IPS-15b (cell line): ENCODE measurements at regions not wholly inside any gene's neighbourhood (a gene's known extent, or its start where the extent isn't known, plus 50 kb on each side); places are given as distances from the start of the nearest gene placed in this dataset.
"Not testable (repeated sequence)": the region's sequence is repeated elsewhere in the genome, so short reads cannot be mapped to it uniquely, and the experiment has no call there.

Source experiments
- H3K27me3 ChIP-seq: one replicate; pipeline ENCODE4 v1.6.1; 2013; ENCODE audit warnings: low read length; ENCODE audit not compliant: control insufficient read depth, insufficient read depth
- H3K36me3 ChIP-seq: one replicate; pipeline ENCODE4 v1.6.1; 2013; ENCODE audit warnings: low read length; ENCODE audit not compliant: control insufficient read depth, insufficient read depth
- H3K4me1 ChIP-seq: one replicate; pipeline ENCODE4 v1.6.1; 2013; ENCODE audit warnings: mild to moderate bottlenecking, low read length; ENCODE audit not compliant: control insufficient read depth, insufficient read depth
- H3K4me3 ChIP-seq: one replicate; pipeline ENCODE4 v1.5.1; 2013; ENCODE audit warnings: low read depth, low read length
- H3K9ac ChIP-seq: one replicate; pipeline ENCODE4 v1.6.1; 2013; ENCODE audit warnings: low read depth, mild to moderate bottlenecking, low read length
- H3K9me3 ChIP-seq: one replicate; pipeline ENCODE4 v1.6.1; 2013; ENCODE audit warnings: mild to moderate bottlenecking, low read length; ENCODE audit not compliant: control insufficient read depth, insufficient read depth

- Histone ChIP-seq H3K36me3 (peaks cover 3% of the 10 kb centered on the region), H3K9me3 (no peaks in the 10 kb centered on the region), H3K9ac (no peak overlapping the region), H3K4me1 (no peaks in the 10 kb centered on the region), H3K4me3 (no peak overlapping the region), H3K27me3 (no peaks in the 10 kb centered on the region)
These were observed 480.4 kb downstream of the SIPA1L2 start for GRCh38 chr1:232149287-232150201.

GRCh38 chr1:232147215-232147614 lies 482.7 kb downstream of the SIPA1L2 start:
- H3K9me3 ChIP-seq, result no peaks in the 10 kb centered on the region
- no peaks in the 10 kb centered on the region for H3K36me3 ChIP-seq
- H3K4me1 ChIP-seq, result no peaks in the 10 kb centered on the region
- no peaks in the 10 kb centered on the region for H3K27me3 ChIP-seq
- no peak overlapping the region for H3K9ac ChIP-seq
- no peak overlapping the region for H3K4me3 ChIP-seq

GRCh38 chr1:232146514-232146913 lies 483.4 kb downstream of the SIPA1L2 start:
- Histone ChIP-seq H3K9me3 (no peaks in the 10 kb centered on the region), H3K4me1 (no peaks in the 10 kb centered on the region), H3K4me3 (no peak overlapping the region), H3K9ac (no peak overlapping the region), H3K36me3 (no peaks in the 10 kb centered on the region), H3K27me3 (no peaks in the 10 kb centered on the region)

GRCh38 chr1:232145768-232146167 lies 484.2 kb downstream of the SIPA1L2 start:
- Histone ChIP-seq H3K9me3 (no peaks in the 10 kb centered on the region), H3K4me3 (no peak overlapping the region), H3K27me3 (no peaks in the 10 kb centered on the region), H3K9ac (no peak overlapping the region), H3K36me3 (no peaks in the 10 kb centered on the region), H3K4me1 (no peaks in the 10 kb centered on the region)

GRCh38 chr1:232144696-232145230 lies 485.2 kb downstream of the SIPA1L2 start:
- Histone ChIP-seq H3K36me3 (no peaks in the 10 kb centered on the region), H3K9ac (no peak overlapping the region), H3K9me3 (no peaks in the 10 kb centered on the region), H3K4me1 (no peaks in the 10 kb centered on the region), H3K4me3 (no peak overlapping the region), H3K27me3 (no peaks in the 10 kb centered on the region)

- H3K4me3 ChIP-seq, result no peak overlapping the region
- H3K36me3 ChIP-seq, result no peaks in the 10 kb centered on the region
- no peaks in the 10 kb centered on the region for H3K27me3 ChIP-seq
- H3K4me1 ChIP-seq, result no peaks in the 10 kb centered on the region
- H3K9ac ChIP-seq, result no peak overlapping the region
- no peaks in the 10 kb centered on the region for H3K9me3 ChIP-seq
These were observed 486.5 kb downstream of the SIPA1L2 start for GRCh38 chr1:232143315-232143886.

GRCh38 chr1:232142403-232143314 lies 487.3 kb downstream of the SIPA1L2 start:
- Histone ChIP-seq H3K4me3 (no peak overlapping the region), H3K4me1 (no peaks in the 10 kb centered on the region), H3K9me3 (no peaks in the 10 kb centered on the region), H3K36me3 (no peaks in the 10 kb centered on the region), H3K27me3 (no peaks in the 10 kb centered on the region), H3K9ac (no peak overlapping the region)

- not testable (repeated sequence) for H3K9me3 ChIP-seq, H3K27me3 ChIP-seq, H3K9ac ChIP-seq, H3K36me3 ChIP-seq, H3K4me1 ChIP-seq, H3K4me3 ChIP-seq
These were observed 488.8 kb downstream of the SIPA1L2 start for GRCh38 chr1:232141167-232141448.

GRCh38 chr1:232140419-232141166 lies 489.3 kb downstream of the SIPA1L2 start:
- H3K4me3 ChIP-seq, result no peak overlapping the region
- H3K9ac ChIP-seq, result no peak overlapping the region
- no peaks in the 10 kb centered on the region for H3K9me3 ChIP-seq
- no peaks in the 10 kb centered on the region for H3K27me3 ChIP-seq
- peaks cover 3% of the 10 kb centered on the region for H3K4me1 ChIP-seq
- peaks cover 3% of the 10 kb centered on the region for H3K36me3 ChIP-seq

- Histone ChIP-seq H3K9ac (no peak overlapping the region), H3K4me1 (peaks cover 3% of the 10 kb centered on the region), H3K4me3 (no peak overlapping the region), H3K36me3 (peaks cover 3% of the 10 kb centered on the region), H3K27me3 (no peaks in the 10 kb centered on the region), H3K9me3 (no peaks in the 10 kb centered on the region)
These were observed 490.5 kb downstream of the SIPA1L2 start for GRCh38 chr1:232139444-232139843.

GRCh38 chr1:232138044-232138443 lies 491.9 kb downstream of the SIPA1L2 start:
- Histone ChIP-seq H3K4me3 (no peak overlapping the region), H3K9me3 (no peaks in the 10 kb centered on the region), H3K9ac (no peak overlapping the region), H3K36me3 (peaks cover 3% of the 10 kb centered on the region), H3K4me1 (peaks cover 7% of the 10 kb centered on the region), H3K27me3 (no peaks in the 10 kb centered on the region)
